ENCODE measurements at regions not wholly inside any gene's neighbourhood (a gene's known extent, or its start where the extent isn't known, plus 50 kb on each side); places are given as distances from the start of the nearest gene placed in this dataset.

DNA sequence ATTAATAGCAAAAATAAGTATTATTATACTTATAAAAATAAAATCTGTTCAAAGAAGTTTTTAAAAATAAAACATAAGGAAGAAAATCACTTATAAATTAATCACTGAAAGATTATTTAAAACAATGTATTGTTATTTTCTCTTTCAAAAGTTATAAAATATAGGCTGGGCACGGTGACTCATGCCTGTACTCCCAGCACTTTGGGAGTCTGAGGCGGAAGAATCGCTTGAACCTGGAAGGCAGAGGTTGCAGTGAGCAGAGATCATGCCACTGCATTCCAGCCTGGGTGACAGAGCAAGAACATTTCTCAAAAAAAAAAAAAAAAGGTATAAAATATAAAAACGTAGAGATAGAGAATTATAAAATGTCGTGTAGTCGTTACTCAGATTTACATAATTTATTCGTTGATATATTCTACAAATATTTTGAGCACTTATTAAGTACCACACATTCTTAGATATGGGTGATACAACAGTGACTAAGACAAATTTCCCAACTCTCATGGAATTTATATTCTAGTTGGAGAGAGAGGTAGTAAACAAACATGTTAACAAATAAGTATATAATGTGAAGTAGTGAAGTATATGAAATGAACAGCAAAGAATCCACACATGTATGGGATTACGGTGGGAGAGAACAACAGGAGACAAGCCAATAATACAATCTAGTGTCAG is 1030.0 kb downstream of the SORCS1 start:
- intact Hi-C loops (cut with DNase I): no loop called here

DNA sequence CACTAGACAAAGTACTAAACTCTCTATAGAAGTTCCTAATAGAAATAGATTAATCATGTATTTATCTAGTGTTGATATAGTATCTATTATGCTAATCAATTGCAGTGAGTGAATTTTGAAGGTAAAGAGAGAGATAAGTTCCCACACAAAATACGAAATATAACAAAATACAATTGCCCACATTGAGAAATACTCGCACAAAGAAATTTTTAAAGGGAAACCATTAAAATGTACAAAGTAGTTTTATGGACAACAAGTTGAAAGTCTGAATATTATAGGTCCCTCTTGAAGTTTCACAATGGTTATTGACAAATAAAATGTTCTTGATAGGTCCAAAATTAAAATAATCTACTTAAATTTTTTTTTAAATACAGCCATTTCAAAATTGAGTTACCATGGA is 1031.1 kb downstream of the SORCS1 start:
- DNase-seq (ENCODE audit: low spot score): no peak
- intact Hi-C loops (cut with DNase I): no loop called here

More for the DNA sequence above, 1030.0 kb downstream of the SORCS1 start:
- no peak for DNase-seq (ENCODE audit: low spot score)

- DNase-seq (ENCODE audit: low spot score): no peak
- intact Hi-C loops (cut with DNase I): no loop called here
Measured at GRCh38 chr10:106132956-106133355, 1031.5 kb downstream of the SORCS1 start.

DNA sequence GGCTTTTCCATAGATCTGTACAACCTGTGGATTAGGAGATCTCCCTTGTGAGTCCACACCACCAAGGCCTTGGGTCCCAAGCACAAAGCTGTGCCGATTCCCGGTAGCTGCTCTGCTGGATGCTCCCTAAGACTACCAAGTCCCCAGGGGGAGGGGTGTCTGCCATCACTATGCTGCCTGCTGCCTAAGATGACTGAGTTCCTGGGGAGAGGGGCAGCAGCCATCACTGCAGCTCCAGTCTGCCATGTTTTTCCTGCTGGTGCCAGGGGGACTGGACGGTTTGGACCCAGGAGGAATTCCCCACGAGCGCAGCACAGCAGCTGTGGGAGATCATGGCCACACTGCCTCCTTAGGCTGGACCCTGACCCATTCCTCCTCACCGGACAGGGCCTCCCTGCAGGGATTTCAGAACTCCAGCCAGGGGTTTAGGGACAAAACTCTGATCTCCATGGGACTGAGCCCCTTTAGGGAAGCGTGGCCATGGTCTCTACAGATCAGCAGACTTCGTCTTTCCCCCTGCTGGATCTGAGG is 1049.8 kb downstream of the SORCS1 start:
- intact Hi-C loops (cut with DNase I): no loop called here
- no peak for DNase-seq (ENCODE audit: low spot score)

DNA sequence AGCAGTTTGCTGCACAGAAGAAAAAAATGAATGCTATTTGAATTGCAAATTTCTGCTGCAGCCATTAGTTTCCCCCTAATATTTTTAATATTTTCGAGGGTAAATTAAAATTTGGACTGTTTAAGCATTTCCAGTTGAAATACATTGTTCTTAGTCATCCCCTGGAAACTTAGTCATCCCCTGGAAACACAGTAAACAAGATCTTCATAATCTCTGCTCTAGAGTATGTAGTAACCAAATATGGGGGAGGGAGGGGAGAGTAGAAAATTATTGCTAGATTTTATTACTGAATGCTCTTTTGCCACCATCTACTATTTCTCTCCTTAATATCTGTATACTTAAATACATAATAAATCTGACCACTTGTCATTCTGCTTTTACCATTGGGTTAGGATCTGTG is 1053.3 kb downstream of the SORCS1 start:
- intact Hi-C loops (cut with DNase I): no loop called here
- DNase-seq (ENCODE audit: low spot score): no peak

GRCh38 chr10:106107706-106108105 is 1056.8 kb downstream of the SORCS1 start:
- DNase-seq (ENCODE audit: low spot score): no peak
- intact Hi-C loops (cut with DNase I): no loop called here

DNA sequence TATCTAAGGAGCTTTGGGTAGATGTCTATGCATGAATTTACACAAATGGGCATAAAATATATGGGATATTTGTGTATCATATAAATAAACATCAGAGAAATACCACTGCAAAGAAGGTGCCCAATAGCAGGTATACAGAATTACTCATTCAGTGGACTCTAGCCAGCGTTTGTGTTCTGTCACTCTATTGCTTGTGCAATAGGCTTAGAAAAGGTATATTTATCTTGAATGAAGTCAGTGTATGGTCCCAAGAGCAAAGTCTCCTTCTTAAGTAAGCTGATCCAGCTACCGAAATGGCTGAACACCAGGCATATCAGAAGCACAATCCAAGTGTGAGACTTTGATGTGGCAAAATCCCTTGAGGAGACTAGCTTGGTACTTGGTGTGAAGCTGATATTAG is 1058.4 kb downstream of the SORCS1 start:
- intact Hi-C loops (cut with DNase I): no loop called here
- DNase-seq (ENCODE audit: low spot score): no peak

DNA sequence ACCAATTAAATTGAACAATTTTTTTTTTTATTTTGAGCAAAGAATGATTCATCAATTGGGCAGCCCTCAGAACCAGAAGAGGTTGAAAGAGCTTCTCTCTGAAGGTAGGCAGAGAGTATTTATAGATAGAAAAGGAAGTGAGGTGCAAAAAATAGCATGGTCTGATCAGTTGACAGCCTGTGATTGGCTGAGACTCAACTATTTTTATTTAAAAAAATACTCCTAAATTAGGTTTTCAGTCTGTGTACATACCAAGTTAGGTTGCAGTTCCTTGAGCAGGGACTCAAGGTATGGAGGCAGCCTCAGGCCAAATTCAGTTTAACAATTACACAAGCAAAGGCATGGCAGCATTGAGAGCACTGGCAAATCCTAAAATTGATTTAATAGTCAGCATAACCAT is 1074.7 kb downstream of the SORCS1 start:
- intact Hi-C loops (cut with DNase I): no loop called here

DNA sequence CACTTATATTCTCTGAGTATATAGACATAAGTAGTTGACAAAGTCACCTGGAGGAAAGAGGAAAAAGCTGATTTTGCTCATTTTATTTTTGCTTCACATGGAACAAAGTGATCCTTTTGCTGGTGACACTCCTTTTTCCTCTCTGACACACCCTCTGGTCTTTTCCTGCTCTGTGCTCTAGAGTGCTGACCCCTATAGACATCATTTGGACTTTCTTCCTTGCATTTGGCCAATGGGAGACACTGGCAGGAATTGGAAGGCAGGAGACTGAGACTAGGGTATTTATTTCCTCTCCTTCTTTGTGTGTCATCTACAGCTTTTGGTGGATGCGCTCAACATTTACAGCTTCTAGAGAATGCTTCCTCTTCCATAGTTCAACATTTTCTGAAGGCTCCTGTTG is 1078.1 kb downstream of the SORCS1 start:
- intact Hi-C loops (cut with DNase I): no loop called here
- no peak for DNase-seq (ENCODE audit: low spot score)

More for the DNA sequence above, 1074.7 kb downstream of the SORCS1 start:
- DNase-seq (ENCODE audit: low spot score): no peak

GRCh38 chr10:106083572-106083971 is 1080.9 kb downstream of the SORCS1 start:
- no peak for DNase-seq (ENCODE audit: low spot score)
- intact Hi-C loops (cut with DNase I): no loop called here

- DNase-seq (ENCODE audit: low spot score): no peak
- intact Hi-C loops (cut with DNase I): no loop called here
Measured at GRCh38 chr10:106082865-106083264, 1081.6 kb downstream of the SORCS1 start.

GRCh38 chr10:106078895-106079576 is 1085.5 kb downstream of the SORCS1 start:
- intact Hi-C loops (cut with DNase I): no loop called here
- DNase-seq (ENCODE audit: low spot score): no peak

GRCh38 chr10:106076496-106076895 is 1088.0 kb downstream of the SORCS1 start:
- intact Hi-C loops (cut with DNase I): no loop called here

GRCh38 chr10:106053061-106053460 is 1111.4 kb downstream of the SORCS1 start:
- intact Hi-C loops (cut with DNase I): no loop called here
- DNase-seq (ENCODE audit: low spot score): no peak

More at GRCh38 chr10:106076496-106076895, 1088.0 kb downstream of the SORCS1 start:
- DNase-seq (ENCODE audit: low spot score): no peak

DNA sequence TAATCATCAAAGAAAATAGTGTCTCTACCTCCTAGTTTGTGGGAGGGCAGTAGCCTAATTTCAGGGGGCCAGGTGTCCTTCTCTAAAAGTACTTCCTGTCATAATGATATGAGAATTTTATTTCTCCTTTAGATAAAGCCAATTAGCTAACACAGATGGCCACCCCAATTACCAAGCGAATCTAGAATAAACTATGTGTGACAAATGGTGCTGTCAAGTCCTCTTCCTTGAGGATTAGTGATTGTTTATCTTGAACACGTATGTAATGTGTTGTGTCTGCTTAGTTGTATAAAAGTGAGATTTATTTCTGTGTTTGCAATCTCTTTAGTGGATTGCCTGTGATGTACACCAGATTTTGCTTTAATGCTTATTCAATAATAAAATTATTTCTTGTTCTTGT is 1120.0 kb downstream of the SORCS1 start:
- intact Hi-C loops (cut with DNase I): no loop called here
- no peak for DNase-seq (ENCODE audit: low spot score)

GRCh38 chr10:106043863-106044262 is 1120.6 kb downstream of the SORCS1 start:
- intact Hi-C loops (cut with DNase I): no loop called here
- no peak for DNase-seq (ENCODE audit: low spot score)

DNA sequence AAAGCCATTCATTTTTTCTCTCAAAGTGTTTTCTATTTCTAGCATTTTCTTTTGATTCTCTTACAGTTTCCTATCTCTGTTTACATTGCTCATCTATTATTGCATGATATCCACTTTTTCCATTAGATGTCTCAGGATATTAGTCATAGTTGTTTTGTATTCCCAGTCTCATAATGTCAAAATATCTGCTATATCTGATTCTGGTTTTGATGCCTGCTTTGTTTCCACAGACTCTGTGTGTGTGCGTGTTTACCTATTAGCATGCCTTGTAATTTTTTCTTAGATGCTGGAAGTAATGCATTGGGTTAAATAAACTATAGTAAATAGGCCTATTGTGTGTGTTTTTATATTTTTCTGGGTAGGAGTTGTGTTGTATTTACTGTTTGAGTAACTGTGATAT is 1126.3 kb downstream of the SORCS1 start:
- intact Hi-C loops (cut with DNase I): no loop called here
- DNase-seq (ENCODE audit: low spot score): no peak

GRCh38 chr10:106033065-106033464 is 1131.4 kb downstream of the SORCS1 start:
- intact Hi-C loops (cut with DNase I): no loop called here

GRCh38 chr10:106032450-106033002 is 1132.0 kb downstream of the SORCS1 start:
- no peak for DNase-seq (ENCODE audit: low spot score)
- intact Hi-C loops (cut with DNase I): no loop called here

More at GRCh38 chr10:106033065-106033464, 1131.4 kb downstream of the SORCS1 start:
- no peak for DNase-seq (ENCODE audit: low spot score)

GRCh38 chr10:106027240-106027639 is 1137.3 kb downstream of the SORCS1 start:
- DNase-seq (ENCODE audit: low spot score): no peak
- intact Hi-C loops (cut with DNase I): no loop called here
